Panc1 (cell line): ENCODE measurements at regions not wholly inside any gene's neighbourhood (a gene's known extent, or its start where the extent isn't known, plus 50 kb on each side); places are given as distances from the start of the nearest gene placed in this dataset.

ENCODE experiments used
- POLR2AphosphoS5 ChIP-seq: IDR thresholded peaks from 2 replicates; pipeline ENCODE4 v1.6.1; 2012; ENCODE audit warnings: mild to moderate bottlenecking, low read depth, low read length, moderate library complexity
- TCF7L2 ChIP-seq: IDR thresholded peaks from 2 replicates; pipeline ENCODE4 v1.6.1; 2011; ENCODE audit warnings: mild to moderate bottlenecking, low read depth, low read length, inconsistent platforms
- TF ChIP-seq, protein P1 (sequence below): fragments of 450-650 bp; IDR thresholded peaks from 2 replicates; pipeline ENCODE4 v1.5.1; 2017; ENCODE audit warnings: mild to moderate bottlenecking

DNA sequence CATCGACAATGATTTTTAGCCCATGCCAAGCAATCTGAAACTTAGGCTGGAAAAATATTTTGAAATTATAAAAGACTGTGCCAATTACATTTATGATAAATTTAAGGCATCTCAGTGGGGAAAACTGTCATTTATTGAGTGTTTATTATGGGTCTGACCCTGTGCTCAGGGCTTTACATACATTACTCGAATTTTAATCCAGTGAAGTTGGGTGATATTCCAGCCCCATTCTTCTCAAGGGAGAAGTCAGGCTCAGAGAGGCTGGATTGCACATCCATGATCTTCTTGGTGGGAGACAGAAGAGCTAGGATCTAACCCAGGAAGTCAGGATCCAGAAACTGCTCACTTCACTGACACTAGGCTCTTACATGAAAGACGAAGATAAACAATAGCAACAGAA, 260.8 kb downstream of the QDPR start:
- TF ChIP-seq POLR2AphosphoS5 (no peak), TCF7L2 (no peak)
- TF ChIP-seq, protein P1, sequence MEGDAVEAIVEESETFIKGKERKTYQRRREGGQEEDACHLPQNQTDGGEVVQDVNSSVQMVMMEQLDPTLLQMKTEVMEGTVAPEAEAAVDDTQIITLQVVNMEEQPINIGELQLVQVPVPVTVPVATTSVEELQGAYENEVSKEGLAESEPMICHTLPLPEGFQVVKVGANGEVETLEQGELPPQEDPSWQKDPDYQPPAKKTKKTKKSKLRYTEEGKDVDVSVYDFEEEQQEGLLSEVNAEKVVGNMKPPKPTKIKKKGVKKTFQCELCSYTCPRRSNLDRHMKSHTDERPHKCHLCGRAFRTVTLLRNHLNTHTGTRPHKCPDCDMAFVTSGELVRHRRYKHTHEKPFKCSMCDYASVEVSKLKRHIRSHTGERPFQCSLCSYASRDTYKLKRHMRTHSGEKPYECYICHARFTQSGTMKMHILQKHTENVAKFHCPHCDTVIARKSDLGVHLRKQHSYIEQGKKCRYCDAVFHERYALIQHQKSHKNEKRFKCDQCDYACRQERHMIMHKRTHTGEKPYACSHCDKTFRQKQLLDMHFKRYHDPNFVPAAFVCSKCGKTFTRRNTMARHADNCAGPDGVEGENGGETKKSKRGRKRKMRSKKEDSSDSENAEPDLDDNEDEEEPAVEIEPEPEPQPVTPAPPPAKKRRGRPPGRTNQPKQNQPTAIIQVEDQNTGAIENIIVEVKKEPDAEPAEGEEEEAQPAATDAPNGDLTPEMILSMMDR = no peak
